Vagina (tissue), 2 donors: ENCODE measurements at regions not wholly inside any gene's neighbourhood (a gene's known extent, or its start where the extent isn't known, plus 50 kb on each side); places are given as distances from the start of the nearest gene placed in this dataset.
"Not testable (repeated sequence)": the region's sequence is repeated elsewhere in the genome, so short reads cannot be mapped to it uniquely, and the experiment has no call there.

Source experiments
- DNase-seq, 2 donors: peaks; one replicate each; pipeline ENCODE4 v3.0.0-alpha.2; 2017; ENCODE audit errors: extremely low spot score in 2 of 2
- H3K27ac ChIP-seq: fragments of 200-600 bp; sonication (generic); one replicate; pipeline ENCODE4 v1.5.1; 2019
- H3K27me3 ChIP-seq: fragments of 200-600 bp; sonication (generic); one replicate; pipeline ENCODE4 v1.5.1; 2019
- H3K36me3 ChIP-seq, 2 donors: fragments of 200-600 bp; sonication (generic); one replicate each; pipeline ENCODE4 v1.5.1; 2017 to 2019
- H3K4me1 ChIP-seq: fragments of 200-600 bp; sonication (generic); one replicate; pipeline ENCODE4 v1.5.1; 2019
- H3K4me3 ChIP-seq, 2 donors: fragments of 200-600 bp; sonication (generic); 1 replicate in 1 of 2; 2 replicates in 1 of 2; pipeline ENCODE4 v1.5.1; 2016 to 2019
- H3K9me3 ChIP-seq: fragments of 200-600 bp; sonication (generic); one replicate; pipeline ENCODE4 v1.5.1; 2019
- CTCF ChIP-seq, 3 experiments: fragments of 450-650 bp in 2 of 3; fragments of 200-600 bp in 1 of 3; sonication (generic) in 1 of 3; IDR thresholded peaks; one replicate each; pipeline ENCODE4 v1.5.1; 2017 to 2019; ENCODE audit warnings: antibody characterized with exemption in 3 of 3, mild to moderate bottlenecking in 2 of 3, moderate library complexity in 2 of 3
- POLR2A ChIP-seq, 2 donors: fragments of 450-650 bp; IDR thresholded peaks; one replicate each; pipeline ENCODE4 v1.6.1; 2017; ENCODE audit warnings: antibody characterized with exemption in 2 of 2, mild to moderate bottlenecking in 2 of 2, moderate library complexity in 2 of 2
- POLR2AphosphoS5 ChIP-seq, 2 donors: sonication (generic); formaldehyde crosslinking; IDR thresholded peaks; one replicate each; pipeline ENCODE4 v1.9.0; 2017; ENCODE audit warnings: antibody characterized with exemption in 2 of 2, mild to moderate bottlenecking in 2 of 2, low read depth in 1 of 2; ENCODE audit not compliant: insufficient read depth in 1 of 2
- intact Hi-C: fragments of 100-400 bp; cut with DNase I; formaldehyde crosslinking; loops from one replicate; pipeline ENCODE4 v1.15.1; 2023

DNA sequence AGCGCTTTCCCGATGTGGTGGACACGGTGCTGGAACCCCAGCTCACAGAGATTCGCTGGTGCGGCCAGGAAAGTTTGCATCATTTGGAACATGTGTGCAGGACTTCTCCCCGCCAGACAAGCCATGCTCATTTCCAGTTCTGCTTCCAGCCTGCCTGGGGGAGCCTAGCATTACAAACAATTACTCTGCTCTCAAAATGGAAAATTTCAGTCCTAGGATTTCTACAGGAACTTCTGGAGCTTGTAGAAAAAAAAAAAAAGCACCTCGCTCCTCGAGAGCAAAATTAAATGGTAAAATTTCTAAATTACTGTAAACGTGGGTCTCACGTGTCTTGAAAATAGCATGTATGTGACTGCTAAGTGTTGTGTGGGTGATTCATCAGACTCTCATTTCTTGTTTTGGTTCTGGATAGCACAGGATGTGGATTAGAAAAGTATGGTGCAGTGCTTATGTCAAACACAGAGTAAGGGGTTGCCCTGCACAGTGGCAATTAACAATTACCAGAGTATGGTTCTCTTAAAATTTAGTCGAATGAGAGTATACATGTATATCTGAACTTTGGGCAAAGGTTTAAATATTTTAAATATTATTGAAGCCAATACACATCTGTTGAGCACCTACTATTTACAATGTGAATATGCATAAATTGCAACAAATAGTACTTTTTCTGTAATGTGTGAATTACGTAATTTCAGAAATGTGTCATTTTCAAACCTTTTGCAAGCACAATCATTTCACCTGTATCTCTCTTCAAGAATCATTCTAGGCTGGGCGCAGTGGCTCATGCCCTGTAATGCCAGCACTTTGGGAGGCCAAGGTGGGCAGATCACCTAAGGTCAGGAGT, 61.8 kb upstream of the PTGFRN start:
- DNase-seq, result no peak
- intact Hi-C loops, result no loop called here
- Histone ChIP-seq H3K36me3 (no peaks in the 10 kb centered on the region), H3K9me3 (no peaks in the 10 kb centered on the region), H3K27ac (peak overlapping the region; percentile 34), H3K27me3 (no peaks in the 10 kb centered on the region), H3K4me3 (no peak overlapping the region), H3K4me1 (no peaks in the 10 kb centered on the region)
- TF ChIP-seq CTCF (IDR thresholded peaks at IDR 0.05) (no peak), POLR2A (IDR thresholded peaks at IDR 0.05) (no peak), POLR2AphosphoS5 (IDR thresholded peaks at IDR 0.05; ENCODE audit: insufficient read depth in 1 of 2, low read depth in 1 of 2) (peak; percentile 24 to 58)

DNA sequence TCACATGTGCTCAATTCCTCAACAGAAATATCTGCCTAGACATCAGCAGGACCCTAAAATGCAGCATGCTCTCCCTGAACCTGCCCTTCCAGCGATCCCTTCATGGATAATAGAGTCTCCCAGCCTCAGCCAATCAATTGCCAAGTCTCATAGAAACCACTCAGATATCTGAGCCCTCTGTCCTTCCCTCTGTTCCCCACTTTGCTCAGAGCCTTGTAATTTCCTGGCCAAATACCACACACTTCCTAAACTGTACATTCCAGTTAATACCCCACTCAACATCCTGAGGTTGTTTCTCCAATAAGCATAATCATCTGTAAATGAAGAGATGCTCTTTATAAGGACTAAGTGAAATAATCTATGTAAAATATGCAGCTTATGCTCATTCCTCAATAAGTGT, 59.3 kb upstream of the PTGFRN start:
- TF ChIP-seq CTCF (IDR thresholded peaks at IDR 0.05), result no peak
- no peak for TF ChIP-seq POLR2AphosphoS5 (IDR thresholded peaks at IDR 0.05; ENCODE audit: insufficient read depth in 1 of 2, low read depth in 1 of 2)
- no peak overlapping the region for H3K4me3 ChIP-seq
- no peak for DNase-seq
- intact Hi-C loops, result loop anchor here (10.0 kb wide), 1 partner anchor 194 kb away; no protein-coding TSS in a partner anchor
- no peaks in the 10 kb centered on the region for H3K27me3 ChIP-seq
- H3K4me1 ChIP-seq, result peaks cover 18% of the 10 kb centered on the region
- H3K27ac ChIP-seq, result no peak overlapping the region
- H3K9me3 ChIP-seq, result no peaks in the 10 kb centered on the region
- H3K36me3 ChIP-seq, result no peaks in the 10 kb centered on the region

DNA sequence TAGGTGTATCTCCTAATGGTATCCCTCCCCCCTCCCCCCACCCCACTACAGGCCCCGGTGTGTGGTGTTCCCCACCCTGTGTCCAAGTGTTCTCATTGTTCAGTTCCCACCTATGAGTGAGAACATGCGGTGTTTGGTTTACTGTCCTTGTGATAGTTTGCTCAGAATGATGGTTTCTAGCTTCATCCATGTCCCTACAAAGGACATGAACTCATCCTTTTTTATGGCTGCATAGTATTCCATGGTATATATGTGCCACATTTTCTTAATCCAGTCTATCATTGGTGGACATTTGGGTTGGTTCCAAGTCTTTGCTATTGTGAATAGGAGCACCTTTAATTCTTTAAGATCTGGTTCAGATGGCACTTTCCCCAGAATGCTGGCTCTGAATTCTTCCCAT, 58.5 kb upstream of the PTGFRN start:
- not testable (repeated sequence) for H3K36me3 ChIP-seq, H3K27ac ChIP-seq, H3K9me3 ChIP-seq, H3K4me3 ChIP-seq, DNase-seq, H3K27me3 ChIP-seq
- intact Hi-C loops, result loop anchor here (10.0 kb wide), 1 partner anchor 194 kb away; no protein-coding TSS in a partner anchor
- peaks cover 21% of the 10 kb centered on the region for H3K4me1 ChIP-seq

GRCh38 chr1:116851846-116852245, 57.9 kb upstream of the PTGFRN start:
- intact Hi-C loops, result loop anchor here (10.0 kb wide), 1 partner anchor 193 kb away; no protein-coding TSS in a partner anchor
- no peak for TF ChIP-seq POLR2AphosphoS5 (IDR thresholded peaks at IDR 0.05; ENCODE audit: insufficient read depth in 1 of 2, low read depth in 1 of 2)
- TF ChIP-seq CTCF (IDR thresholded peaks at IDR 0.05), result no peak
- no peak for TF ChIP-seq POLR2A (IDR thresholded peaks at IDR 0.05)
- no peak overlapping the region for H3K4me3 ChIP-seq

GRCh38 chr1:116852367-116852766, 57.3 kb upstream of the PTGFRN start:
- Histone ChIP-seq H3K9me3 (no peaks in the 10 kb centered on the region), H3K4me1 (peaks cover 21% of the 10 kb centered on the region), H3K27me3 (no peaks in the 10 kb centered on the region), H3K36me3 (no peaks in the 10 kb centered on the region), H3K4me3 (no peak overlapping the region), H3K27ac (no peak overlapping the region)
- intact Hi-C loops, result loop anchor here (10.0 kb wide), 1 partner anchor 192 kb away; no protein-coding TSS in a partner anchor
- TF ChIP-seq CTCF (IDR thresholded peaks at IDR 0.05), result no peak
- no peak for TF ChIP-seq POLR2A (IDR thresholded peaks at IDR 0.05)
- TF ChIP-seq POLR2AphosphoS5 (IDR thresholded peaks at IDR 0.05; ENCODE audit: insufficient read depth in 1 of 2, low read depth in 1 of 2), result no peak
- no peak for DNase-seq

More at GRCh38 chr1:116851846-116852245, 57.9 kb upstream of the PTGFRN start:
- no peak for DNase-seq
- Histone ChIP-seq H3K36me3 (no peaks in the 10 kb centered on the region), H3K4me1 (peaks cover 21% of the 10 kb centered on the region), H3K9me3 (no peaks in the 10 kb centered on the region), H3K27ac (no peak overlapping the region), H3K27me3 (no peaks in the 10 kb centered on the region)
